ENCODE measurements at regions not wholly inside any gene's neighbourhood (a gene's known extent, or its start where the extent isn't known, plus 50 kb on each side); places are given as distances from the start of the nearest gene placed in this dataset.
A peak's percentile ranks its signal among the peaks of the same experiment; 100 is the strongest.

- DNase-seq (ENCODE audit: low read depth in 2 of 2), result no peak
Observed at GRCh38 chr15:69656271-69657030, 203.8 kb downstream of the RPLP1 start.

GRCh38 chr15:69657626-69658025 is 205.0 kb downstream of the RPLP1 start:
- DNase-seq (ENCODE audit: low read depth in 2 of 2), result no peak

GRCh38 chr15:69658411-69658945 is 205.9 kb downstream of the RPLP1 start:
- no peak for DNase-seq (ENCODE audit: low read depth in 2 of 2)

GRCh38 chr15:69659454-69660050 is 206.9 kb downstream of the RPLP1 start:
- no peak for DNase-seq (ENCODE audit: low read depth in 2 of 2)

GRCh38 chr15:69660114-69660513 is 207.5 kb downstream of the RPLP1 start:
- no peak for DNase-seq (ENCODE audit: low read depth in 2 of 2)

- no peak for DNase-seq (ENCODE audit: low read depth in 2 of 2)
Observed at GRCh38 chr15:69660658-69661405, 208.2 kb downstream of the RPLP1 start.

- no peak for DNase-seq (ENCODE audit: low read depth in 2 of 2)
Observed at GRCh38 chr15:69661446-69661845, 208.8 kb downstream of the RPLP1 start.

GRCh38 chr15:69661871-69662644 is 209.4 kb downstream of the RPLP1 start:
- DNase-seq (ENCODE audit: low read depth in 2 of 2), result no peak

GRCh38 chr15:69662645-69663000 is 210.0 kb downstream of the RPLP1 start:
- no peak for DNase-seq (ENCODE audit: low read depth in 2 of 2)

- DNase-seq (ENCODE audit: low read depth in 2 of 2), result no peak
Observed at GRCh38 chr15:69663441-69663840, 210.8 kb downstream of the RPLP1 start.

- no peak for DNase-seq (ENCODE audit: low read depth in 2 of 2)
Observed at GRCh38 chr15:69663982-69664381, 211.4 kb downstream of the RPLP1 start.

- DNase-seq (ENCODE audit: low read depth in 2 of 2), result no peak
Observed at GRCh38 chr15:69664572-69665571, 212.3 kb downstream of the RPLP1 start.

- DNase-seq (ENCODE audit: low read depth in 2 of 2), result no peak
Observed at GRCh38 chr15:69665641-69666111, 213.1 kb downstream of the RPLP1 start.

GRCh38 chr15:69666441-69666882 is 213.8 kb downstream of the RPLP1 start:
- peak; percentile 15 to 19 for DNase-seq (ENCODE audit: low read depth in 2 of 2)

GRCh38 chr15:69666921-69667811 is 214.5 kb downstream of the RPLP1 start:
- no peak for DNase-seq (ENCODE audit: low read depth in 2 of 2)

- no peak for DNase-seq (ENCODE audit: low read depth in 2 of 2)
Observed at GRCh38 chr15:69668039-69668705, 215.6 kb downstream of the RPLP1 start.

GRCh38 chr15:69668963-69669362 is 216.3 kb downstream of the RPLP1 start:
- DNase-seq (ENCODE audit: low read depth in 2 of 2), result no peak

- DNase-seq (ENCODE audit: low read depth in 2 of 2), result no peak
Observed at GRCh38 chr15:69669446-69669845, 216.8 kb downstream of the RPLP1 start.

Data from stimulated activated CD4-positive, alpha-beta T cell treated with anti-CD3 and anti-CD28 coated beads, Interleukin-4, amount 100 ng/mL, for 48 hours (primary cell).